ENCODE measurements at regions not wholly inside any gene's neighbourhood (a gene's known extent, or its start where the extent isn't known, plus 50 kb on each side); places are given as distances from the start of the nearest gene placed in this dataset.

DNA sequence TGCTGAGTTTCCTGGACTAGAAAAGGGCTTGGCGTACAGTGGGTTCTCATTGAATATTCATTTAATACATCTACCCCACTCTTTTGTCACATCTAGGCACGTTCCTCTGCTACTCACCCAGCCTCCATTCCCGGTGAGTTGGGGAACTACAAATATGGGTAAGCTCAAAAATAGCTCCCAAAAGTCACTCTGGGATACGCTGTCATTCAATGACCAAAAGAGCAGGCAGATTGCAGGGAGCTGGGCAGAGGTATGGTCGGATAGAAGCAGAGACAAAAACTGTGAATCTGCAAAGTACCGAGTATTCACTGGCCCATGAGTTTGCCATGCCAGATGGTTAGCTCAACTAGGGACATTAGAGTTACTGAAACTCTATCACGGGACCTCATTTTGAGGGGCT, 103.9 kb upstream of the SASH1 start:
- Histone ChIP-seq H2AFZ (replicated peaks; ENCODE audit: low read length, poor library complexity) (no peak overlapping the region), H2AK9ac (replicated peaks; ENCODE audit: low read depth, low read length, poor library complexity) (no peak overlapping the region), H3K56ac (ENCODE audit: extremely low read depth, insufficient read depth, low read length) (no peak overlapping the region), H3K9ac (ENCODE audit: low read depth, low read length) (no peak overlapping the region), H3K27me3 (ENCODE audit: control insufficient read depth, insufficient read depth, low read length) (no peaks in the 10 kb centered on the region), H4K91ac (ENCODE audit: insufficient read depth, low read depth, low read length) (no peak overlapping the region), H2BK120ac (ENCODE audit: low read depth, low read length) (no peak overlapping the region), H3K14ac (replicated peaks; ENCODE audit: low read depth, low read length) (no peak overlapping the region), H3K79me1 (ENCODE audit: low read depth in 1 of 2, low read length in 2 of 2) (no peaks in the 10 kb centered on the region), H3K9me1 (ENCODE audit: insufficient read depth, low read length) (no peaks in the 10 kb centered on the region; the same call in 1 of the 2 replicates), H3K4ac (ENCODE audit: low read depth, low read length) (no peak overlapping the region), H3K9me3 (ENCODE audit: control insufficient read depth, insufficient read depth, low read length) (no peaks in the 10 kb centered on the region), H3K4me2 (ENCODE audit: low read depth, low read length) (no peak overlapping the region), H3K23ac (ENCODE audit: low read depth, low read length) (no peak overlapping the region), H3K4me3 (ENCODE audit: insufficient read depth, low read depth, low read length) (no peak overlapping the region), H4K20me1 (ENCODE audit: insufficient read depth, low read length) (no peaks in the 10 kb centered on the region), H4K5ac (ENCODE audit: low read depth, low read length) (no peak overlapping the region), H2BK5ac (ENCODE audit: low read depth, low read length, poor library complexity, severe bottlenecking) (no peak overlapping the region), H2AK5ac (ENCODE audit: low read depth, low read length) (0 out of 2 replicates have a peak overlapping the region, but pooled peaks have one; percentile 2), H4K8ac (ENCODE audit: low read depth in 2 of 2, low read length in 2 of 2) (no peak overlapping the region), H3K18ac (ENCODE audit: low read depth, low read length) (no peak overlapping the region), H2BK15ac (ENCODE audit: low read depth, low read length) (no peak overlapping the region), H2BK20ac (ENCODE audit: low read depth, low read length) (no peak overlapping the region), H3K4me1 (ENCODE audit: control insufficient read depth, insufficient read depth, low read length) (peaks cover 11% of the 10 kb centered on the region), H3K27ac (ENCODE audit: insufficient read depth, low read length) (no peak overlapping the region), H3K36me3 (ENCODE audit: control insufficient read depth, insufficient read depth, low read length) (no peaks in the 10 kb centered on the region)
- in situ Hi-C loops (cut with MboI; ENCODE audit: low sequenced_read_pairs) (no loop called here), dilution Hi-C loops (cut with HindIII; ENCODE audit: low sequenced_read_pairs, unreplicated experiment) (no loop called here), intact Hi-C loops (cut with micrococcal nuclease) (no loop called here)
- ATAC-seq (ENCODE audit: low read depth) (no peak), DNase-seq (no peak)
- CTCF ChIA-PET = interaction anchor here (0.8 kb wide), 1 partner anchor 52 kb away, joined by 7 read pairs; no protein-coding TSS in a partner anchor
- POLR2A ChIA-PET (ENCODE audit: unreplicated experiment) = no interaction called here
- BruUV-seq (replicated peaks) = no TSS peak
- TF ChIP-seq, protein P1, sequence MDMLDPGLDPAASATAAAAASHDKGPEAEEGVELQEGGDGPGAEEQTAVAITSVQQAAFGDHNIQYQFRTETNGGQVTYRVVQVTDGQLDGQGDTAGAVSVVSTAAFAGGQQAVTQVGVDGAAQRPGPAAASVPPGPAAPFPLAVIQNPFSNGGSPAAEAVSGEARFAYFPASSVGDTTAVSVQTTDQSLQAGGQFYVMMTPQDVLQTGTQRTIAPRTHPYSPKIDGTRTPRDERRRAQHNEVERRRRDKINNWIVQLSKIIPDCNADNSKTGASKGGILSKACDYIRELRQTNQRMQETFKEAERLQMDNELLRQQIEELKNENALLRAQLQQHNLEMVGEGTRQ (IDR thresholded peaks at IDR 0.05; ENCODE audit: low read depth, low read length) = no peak
- TF ChIP-seq POLR2A (IDR thresholded peaks at IDR 0.05; ENCODE audit: low read depth, low read length) (no peak), MXI1 (IDR thresholded peaks at IDR 0.05; ENCODE audit: borderline replicate concordance, low read depth, low read length) (no peak), MAZ (IDR thresholded peaks at IDR 0.05; ENCODE audit: borderline replicate concordance, low read depth, low read length) (no peak), FOS (IDR thresholded peaks at IDR 0.05; ENCODE audit: low read depth, low read length) (no peak), CHD1 (IDR thresholded peaks at IDR 0.05; ENCODE audit: low read depth, low read length) (no peak), NFE2L2 (IDR thresholded peaks at IDR 0.05; ENCODE audit: low read depth, low read length) (no peak), CEBPB (IDR thresholded peaks at IDR 0.05; ENCODE audit: low read depth, low read length) (no peak), RCOR1 (IDR thresholded peaks at IDR 0.05; ENCODE audit: insufficient replicate concordance, low read length) (no peak), BHLHE40 (IDR thresholded peaks at IDR 0.05; ENCODE audit: low read depth, low read length) (no peak), SMC3 (IDR thresholded peaks at IDR 0.05; ENCODE audit: low read depth, low read length) (no peak), MAFK (IDR thresholded peaks at IDR 0.05; ENCODE audit: low read depth, low read length) (no peak), RFX5 (IDR thresholded peaks at IDR 0.05; ENCODE audit: low read depth, low read length) (no peak)
- TF ChIP-seq, protein P2, sequence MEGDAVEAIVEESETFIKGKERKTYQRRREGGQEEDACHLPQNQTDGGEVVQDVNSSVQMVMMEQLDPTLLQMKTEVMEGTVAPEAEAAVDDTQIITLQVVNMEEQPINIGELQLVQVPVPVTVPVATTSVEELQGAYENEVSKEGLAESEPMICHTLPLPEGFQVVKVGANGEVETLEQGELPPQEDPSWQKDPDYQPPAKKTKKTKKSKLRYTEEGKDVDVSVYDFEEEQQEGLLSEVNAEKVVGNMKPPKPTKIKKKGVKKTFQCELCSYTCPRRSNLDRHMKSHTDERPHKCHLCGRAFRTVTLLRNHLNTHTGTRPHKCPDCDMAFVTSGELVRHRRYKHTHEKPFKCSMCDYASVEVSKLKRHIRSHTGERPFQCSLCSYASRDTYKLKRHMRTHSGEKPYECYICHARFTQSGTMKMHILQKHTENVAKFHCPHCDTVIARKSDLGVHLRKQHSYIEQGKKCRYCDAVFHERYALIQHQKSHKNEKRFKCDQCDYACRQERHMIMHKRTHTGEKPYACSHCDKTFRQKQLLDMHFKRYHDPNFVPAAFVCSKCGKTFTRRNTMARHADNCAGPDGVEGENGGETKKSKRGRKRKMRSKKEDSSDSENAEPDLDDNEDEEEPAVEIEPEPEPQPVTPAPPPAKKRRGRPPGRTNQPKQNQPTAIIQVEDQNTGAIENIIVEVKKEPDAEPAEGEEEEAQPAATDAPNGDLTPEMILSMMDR (conservative IDR thresholded peaks at IDR 0.05; ENCODE audit: low read depth, low read length) = no peak
- WGBS, 2 experiments (ENCODE audit: extremely low coverage in 2 of 2, insufficient read length in 1 of 2) = 97% methylated on average over 4 of the region's 7 CpGs; no CpG with 5 or more reads in 1 of the 2 experiments

Data from IMR-90 (cell line).